ENCODE measurements at regions not wholly inside any gene's neighbourhood (a gene's known extent, or its start where the extent isn't known, plus 50 kb on each side); places are given as distances from the start of the nearest gene placed in this dataset.

DNA sequence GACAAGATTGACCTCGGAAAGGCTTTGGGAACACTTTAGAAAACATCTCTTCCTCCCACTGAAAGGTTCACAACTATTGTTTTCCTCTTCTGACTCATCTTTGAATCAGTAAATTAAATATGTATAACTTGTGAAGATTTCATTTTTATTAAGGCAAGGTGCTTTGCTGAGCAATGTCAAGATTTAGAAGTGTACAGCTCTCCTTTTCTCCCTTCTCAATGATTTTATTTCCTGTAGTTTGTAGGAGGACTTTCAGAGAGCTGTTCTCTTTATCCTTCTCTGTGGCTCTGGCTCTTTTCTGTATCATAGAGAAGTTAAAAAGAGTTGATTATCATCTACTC, 594.2 kb downstream of the METTL15 start:
- TF ChIP-seq ZFP3 (CRISPR knock-in tag; IDR thresholded peaks at IDR 0.05) (no peak), RARB (CRISPR knock-in tag; IDR thresholded peaks at IDR 0.05) (no peak), GLIS3 (CRISPR knock-in tag; IDR thresholded peaks at IDR 0.05) (no peak), TOX (CRISPR knock-in tag; IDR thresholded peaks at IDR 0.05; ENCODE audit: borderline replicate concordance) (no peak), OSR1 (CRISPR knock-in tag; IDR thresholded peaks at IDR 0.05) (no peak), ARNTL (CRISPR knock-in tag; IDR thresholded peaks at IDR 0.05; ENCODE audit: borderline replicate concordance, low read depth) (no peak), ZNF565 (CRISPR knock-in tag; conservative IDR thresholded peaks at IDR 0.05; ENCODE audit: low read depth) (no peak), ISL1 (CRISPR knock-in tag; IDR thresholded peaks at IDR 0.05) (no peak), PPARA (CRISPR knock-in tag; IDR thresholded peaks at IDR 0.05; ENCODE audit: borderline replicate concordance) (no peak)
- TF ChIP-seq, protein P1, sequence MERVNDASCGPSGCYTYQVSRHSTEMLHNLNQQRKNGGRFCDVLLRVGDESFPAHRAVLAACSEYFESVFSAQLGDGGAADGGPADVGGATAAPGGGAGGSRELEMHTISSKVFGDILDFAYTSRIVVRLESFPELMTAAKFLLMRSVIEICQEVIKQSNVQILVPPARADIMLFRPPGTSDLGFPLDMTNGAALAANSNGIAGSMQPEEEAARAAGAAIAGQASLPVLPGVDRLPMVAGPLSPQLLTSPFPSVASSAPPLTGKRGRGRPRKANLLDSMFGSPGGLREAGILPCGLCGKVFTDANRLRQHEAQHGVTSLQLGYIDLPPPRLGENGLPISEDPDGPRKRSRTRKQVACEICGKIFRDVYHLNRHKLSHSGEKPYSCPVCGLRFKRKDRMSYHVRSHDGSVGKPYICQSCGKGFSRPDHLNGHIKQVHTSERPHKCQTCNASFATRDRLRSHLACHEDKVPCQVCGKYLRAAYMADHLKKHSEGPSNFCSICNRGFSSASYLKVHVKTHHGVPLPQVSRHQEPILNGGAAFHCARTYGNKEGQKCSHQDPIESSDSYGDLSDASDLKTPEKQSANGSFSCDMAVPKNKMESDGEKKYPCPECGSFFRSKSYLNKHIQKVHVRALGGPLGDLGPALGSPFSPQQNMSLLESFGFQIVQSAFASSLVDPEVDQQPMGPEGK (CRISPR knock-in tag; IDR thresholded peaks at IDR 0.05; ENCODE audit: borderline replicate concordance): no peak
- peak; percentile 56 for ATAC-seq

DNA sequence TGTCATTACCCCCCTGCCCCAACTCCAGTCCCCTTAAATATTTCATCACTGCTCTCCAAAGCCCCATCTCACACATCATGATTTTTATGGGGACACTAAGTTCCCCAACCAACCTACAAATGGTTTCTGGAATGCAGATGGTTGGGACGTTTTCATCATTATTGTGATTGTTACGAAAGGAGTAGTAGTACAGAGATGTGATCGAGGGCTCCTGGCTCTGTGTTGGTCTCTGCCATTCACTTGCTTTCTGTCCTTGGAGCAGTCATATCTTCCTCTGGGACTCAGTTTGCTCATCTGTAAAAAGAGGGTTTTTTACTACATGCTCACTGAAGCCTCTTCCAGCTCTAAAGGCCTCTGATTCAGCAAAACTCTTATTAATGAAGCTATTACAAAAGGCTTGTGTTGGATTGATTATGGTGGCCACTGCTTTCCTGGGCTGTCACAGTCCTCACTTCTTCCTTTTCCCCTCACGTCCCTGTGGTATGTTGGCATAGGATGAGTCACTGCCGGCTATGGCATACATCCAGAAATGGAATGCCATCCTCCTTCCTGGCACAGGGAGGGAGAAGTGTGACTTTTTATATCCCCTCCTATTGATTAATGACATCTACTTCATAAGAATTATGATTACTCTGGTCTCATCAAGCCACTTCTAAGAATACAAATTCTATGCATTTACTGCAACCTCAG, 593.7 kb downstream of the METTL15 start:
- ATAC-seq: peak; percentile 83

DNA sequence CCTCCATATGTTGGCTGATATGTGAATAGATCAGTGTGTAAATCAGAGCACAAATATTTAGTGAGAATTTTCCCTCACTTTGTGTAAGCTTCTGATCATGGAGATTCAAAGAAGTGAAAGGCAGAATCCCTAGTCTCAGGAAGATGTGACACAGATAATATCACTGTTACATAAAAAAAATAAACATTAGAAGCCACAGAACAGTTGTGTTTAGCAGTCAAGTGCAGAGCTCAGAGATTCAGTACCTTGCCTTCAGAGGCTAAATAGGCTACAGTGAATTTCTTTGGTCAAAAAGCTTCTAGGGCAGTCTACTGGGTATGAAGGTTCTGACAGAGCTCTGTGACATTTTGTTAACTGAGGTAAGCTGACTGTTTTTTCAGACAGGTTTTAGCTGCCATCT, 591.5 kb downstream of the METTL15 start:
- TF ChIP-seq, protein P2, sequence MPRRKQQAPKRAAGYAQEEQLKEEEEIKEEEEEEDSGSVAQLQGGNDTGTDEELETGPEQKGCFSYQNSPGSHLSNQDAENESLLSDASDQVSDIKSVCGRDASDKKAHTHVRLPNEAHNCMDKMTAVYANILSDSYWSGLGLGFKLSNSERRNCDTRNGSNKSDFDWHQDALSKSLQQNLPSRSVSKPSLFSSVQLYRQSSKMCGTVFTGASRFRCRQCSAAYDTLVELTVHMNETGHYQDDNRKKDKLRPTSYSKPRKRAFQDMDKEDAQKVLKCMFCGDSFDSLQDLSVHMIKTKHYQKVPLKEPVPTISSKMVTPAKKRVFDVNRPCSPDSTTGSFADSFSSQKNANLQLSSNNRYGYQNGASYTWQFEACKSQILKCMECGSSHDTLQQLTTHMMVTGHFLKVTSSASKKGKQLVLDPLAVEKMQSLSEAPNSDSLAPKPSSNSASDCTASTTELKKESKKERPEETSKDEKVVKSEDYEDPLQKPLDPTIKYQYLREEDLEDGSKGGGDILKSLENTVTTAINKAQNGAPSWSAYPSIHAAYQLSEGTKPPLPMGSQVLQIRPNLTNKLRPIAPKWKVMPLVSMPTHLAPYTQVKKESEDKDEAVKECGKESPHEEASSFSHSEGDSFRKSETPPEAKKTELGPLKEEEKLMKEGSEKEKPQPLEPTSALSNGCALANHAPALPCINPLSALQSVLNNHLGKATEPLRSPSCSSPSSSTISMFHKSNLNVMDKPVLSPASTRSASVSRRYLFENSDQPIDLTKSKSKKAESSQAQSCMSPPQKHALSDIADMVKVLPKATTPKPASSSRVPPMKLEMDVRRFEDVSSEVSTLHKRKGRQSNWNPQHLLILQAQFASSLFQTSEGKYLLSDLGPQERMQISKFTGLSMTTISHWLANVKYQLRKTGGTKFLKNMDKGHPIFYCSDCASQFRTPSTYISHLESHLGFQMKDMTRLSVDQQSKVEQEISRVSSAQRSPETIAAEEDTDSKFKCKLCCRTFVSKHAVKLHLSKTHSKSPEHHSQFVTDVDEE (CRISPR knock-in tag; IDR thresholded peaks at IDR 0.05): no peak
- TF ChIP-seq OSR1 (CRISPR knock-in tag; IDR thresholded peaks at IDR 0.05) (no peak), SNAI2 (CRISPR knock-in tag; IDR thresholded peaks at IDR 0.05) (no peak), TCF4 (CRISPR knock-in tag; IDR thresholded peaks at IDR 0.05; ENCODE audit: borderline replicate concordance) (no peak), ZNF565 (CRISPR knock-in tag; conservative IDR thresholded peaks at IDR 0.05; ENCODE audit: low read depth) (no peak), ZNF8 (CRISPR knock-in tag; IDR thresholded peaks at IDR 0.05) (no peak), PPARA (CRISPR knock-in tag; IDR thresholded peaks at IDR 0.05; ENCODE audit: borderline replicate concordance) (no peak), ZC3H10 (CRISPR knock-in tag; IDR thresholded peaks at IDR 0.05) (no peak)
- TF ChIP-seq, protein P3, sequence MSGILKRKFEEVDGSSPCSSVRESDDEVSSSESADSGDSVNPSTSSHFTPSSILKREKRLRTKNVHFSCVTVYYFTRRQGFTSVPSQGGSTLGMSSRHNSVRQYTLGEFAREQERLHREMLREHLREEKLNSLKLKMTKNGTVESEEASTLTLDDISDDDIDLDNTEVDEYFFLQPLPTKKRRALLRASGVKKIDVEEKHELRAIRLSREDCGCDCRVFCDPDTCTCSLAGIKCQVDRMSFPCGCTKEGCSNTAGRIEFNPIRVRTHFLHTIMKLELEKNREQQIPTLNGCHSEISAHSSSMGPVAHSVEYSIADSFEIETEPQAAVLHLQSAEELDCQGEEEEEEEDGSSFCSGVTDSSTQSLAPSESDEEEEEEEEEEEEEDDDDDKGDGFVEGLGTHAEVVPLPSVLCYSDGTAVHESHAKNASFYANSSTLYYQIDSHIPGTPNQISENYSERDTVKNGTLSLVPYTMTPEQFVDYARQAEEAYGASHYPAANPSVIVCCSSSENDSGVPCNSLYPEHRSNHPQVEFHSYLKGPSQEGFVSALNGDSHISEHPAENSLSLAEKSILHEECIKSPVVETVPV (CRISPR knock-in tag; IDR thresholded peaks at IDR 0.05): no peak
- TF ChIP-seq, protein P4, sequence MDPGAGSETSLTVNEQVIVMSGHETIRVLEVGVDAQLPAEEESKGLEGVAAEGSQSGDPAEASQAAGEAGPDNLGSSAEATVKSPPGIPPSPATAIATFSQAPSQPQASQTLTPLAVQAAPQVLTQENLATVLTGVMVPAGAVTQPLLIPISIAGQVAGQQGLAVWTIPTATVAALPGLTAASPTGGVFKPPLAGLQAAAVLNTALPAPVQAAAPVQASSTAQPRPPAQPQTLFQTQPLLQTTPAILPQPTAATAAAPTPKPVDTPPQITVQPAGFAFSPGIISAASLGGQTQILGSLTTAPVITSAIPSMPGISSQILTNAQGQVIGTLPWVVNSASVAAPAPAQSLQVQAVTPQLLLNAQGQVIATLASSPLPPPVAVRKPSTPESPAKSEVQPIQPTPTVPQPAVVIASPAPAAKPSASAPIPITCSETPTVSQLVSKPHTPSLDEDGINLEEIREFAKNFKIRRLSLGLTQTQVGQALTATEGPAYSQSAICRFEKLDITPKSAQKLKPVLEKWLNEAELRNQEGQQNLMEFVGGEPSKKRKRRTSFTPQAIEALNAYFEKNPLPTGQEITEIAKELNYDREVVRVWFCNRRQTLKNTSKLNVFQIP (CRISPR knock-in tag; IDR thresholded peaks at IDR 0.05; ENCODE audit: borderline replicate concordance, low read depth): no peak

More for the DNA sequence above, 593.7 kb downstream of the METTL15 start:
- TF ChIP-seq ISL1 (CRISPR knock-in tag; IDR thresholded peaks at IDR 0.05) (no peak), GLIS3 (CRISPR knock-in tag; IDR thresholded peaks at IDR 0.05) (no peak), ZFP30 (CRISPR knock-in tag; IDR thresholded peaks at IDR 0.05) (no peak), BACH2 (CRISPR knock-in tag; IDR thresholded peaks at IDR 0.05; ENCODE audit: borderline replicate concordance) (no peak), ZNF8 (CRISPR knock-in tag; IDR thresholded peaks at IDR 0.05) (peak; percentile 40; the same call in 1 of the 2 replicates), ZNF70 (CRISPR knock-in tag; IDR thresholded peaks at IDR 0.05) (no peak), RARB (CRISPR knock-in tag; IDR thresholded peaks at IDR 0.05) (no peak)

More for the DNA sequence above, 591.5 kb downstream of the METTL15 start:
- no peak for ATAC-seq
